ENCODE measurements at regions not wholly inside any gene's neighbourhood (a gene's known extent, or its start where the extent isn't known, plus 50 kb on each side); places are given as distances from the start of the nearest gene placed in this dataset.

DNA sequence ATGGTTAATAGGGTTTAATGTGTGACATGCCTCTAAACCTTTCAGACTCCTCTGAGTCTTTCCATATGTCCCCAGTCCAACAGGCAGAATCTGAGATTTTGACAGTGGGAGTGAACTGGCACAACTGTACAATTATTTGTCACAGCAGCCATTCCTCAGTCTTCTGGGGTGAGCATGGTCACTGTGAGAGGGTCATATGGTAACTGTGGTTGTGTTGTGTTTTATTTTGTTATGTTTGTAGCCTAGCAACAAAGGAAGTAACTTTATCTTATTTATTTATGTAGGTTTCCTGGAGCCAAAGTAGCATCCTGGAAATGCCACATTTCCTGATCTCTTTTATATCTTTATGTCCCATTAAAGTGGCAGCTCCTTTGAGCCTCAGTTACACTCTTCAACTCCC, 1067.9 kb downstream of the TTLL7 start:
- DNase-seq, result no peak

DNA sequence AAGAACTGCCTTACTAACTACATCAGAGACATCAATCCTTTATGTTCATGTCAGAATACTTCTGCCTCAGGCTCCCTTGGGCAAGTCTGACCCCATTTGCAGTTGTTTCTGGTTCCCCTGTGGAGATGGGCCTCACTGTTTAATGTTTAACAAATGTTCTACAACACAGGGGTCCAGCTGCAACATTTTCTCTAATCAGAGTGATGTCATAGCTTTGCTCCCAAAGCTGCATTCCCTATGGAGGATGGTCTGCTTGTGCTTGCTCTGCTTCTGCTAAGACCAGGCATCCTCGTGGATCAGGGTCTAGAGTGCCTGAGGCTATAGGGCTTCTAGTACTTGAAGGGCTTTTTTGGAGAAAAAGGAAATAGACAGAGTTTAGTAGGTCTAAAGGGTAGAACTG, 1071.2 kb downstream of the TTLL7 start:
- DNase-seq, result no peak

DNA sequence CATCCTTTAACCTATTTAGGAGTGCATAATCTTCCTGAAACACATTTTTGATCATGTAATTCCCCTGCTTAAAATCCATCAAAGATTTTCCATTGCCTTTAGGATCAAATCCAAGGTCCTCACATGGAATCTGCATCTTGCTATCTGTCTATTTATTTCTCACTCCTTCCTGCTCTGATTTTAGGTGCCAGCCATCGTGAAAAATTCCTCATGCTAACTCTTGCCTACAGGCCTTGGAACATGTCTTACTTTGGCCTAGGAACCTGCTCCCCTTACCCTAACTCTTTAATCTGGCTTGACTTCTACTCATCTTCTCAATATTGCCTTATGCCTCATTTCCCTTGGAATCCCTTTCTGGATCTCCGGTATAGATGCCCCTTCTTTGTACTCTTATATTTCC, 1074.3 kb downstream of the TTLL7 start:
- no peak for DNase-seq

DNA sequence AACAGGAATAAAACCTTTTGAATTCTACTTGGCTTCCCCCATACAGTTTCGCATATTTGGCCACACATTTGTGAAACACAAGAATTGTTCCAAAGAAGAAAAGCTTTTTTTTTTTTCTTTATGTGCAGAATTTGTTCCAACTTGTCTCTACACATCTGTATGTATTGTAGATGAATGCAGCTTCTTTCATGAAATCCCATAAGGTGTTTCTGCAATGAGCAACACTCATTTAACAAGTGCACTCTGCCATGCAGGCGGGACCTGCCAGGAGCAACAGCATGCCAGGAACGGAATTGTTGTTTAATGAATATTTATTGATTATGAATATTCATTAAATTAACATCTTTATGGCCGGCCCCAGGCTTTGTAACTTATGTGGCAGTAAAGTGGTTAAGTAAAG, 1075.0 kb downstream of the TTLL7 start:
- no peak for DNase-seq

- DNase-seq, result no peak
Measured at GRCh38 chr1:82921759-82922158, 1077.2 kb downstream of the TTLL7 start.

DNA sequence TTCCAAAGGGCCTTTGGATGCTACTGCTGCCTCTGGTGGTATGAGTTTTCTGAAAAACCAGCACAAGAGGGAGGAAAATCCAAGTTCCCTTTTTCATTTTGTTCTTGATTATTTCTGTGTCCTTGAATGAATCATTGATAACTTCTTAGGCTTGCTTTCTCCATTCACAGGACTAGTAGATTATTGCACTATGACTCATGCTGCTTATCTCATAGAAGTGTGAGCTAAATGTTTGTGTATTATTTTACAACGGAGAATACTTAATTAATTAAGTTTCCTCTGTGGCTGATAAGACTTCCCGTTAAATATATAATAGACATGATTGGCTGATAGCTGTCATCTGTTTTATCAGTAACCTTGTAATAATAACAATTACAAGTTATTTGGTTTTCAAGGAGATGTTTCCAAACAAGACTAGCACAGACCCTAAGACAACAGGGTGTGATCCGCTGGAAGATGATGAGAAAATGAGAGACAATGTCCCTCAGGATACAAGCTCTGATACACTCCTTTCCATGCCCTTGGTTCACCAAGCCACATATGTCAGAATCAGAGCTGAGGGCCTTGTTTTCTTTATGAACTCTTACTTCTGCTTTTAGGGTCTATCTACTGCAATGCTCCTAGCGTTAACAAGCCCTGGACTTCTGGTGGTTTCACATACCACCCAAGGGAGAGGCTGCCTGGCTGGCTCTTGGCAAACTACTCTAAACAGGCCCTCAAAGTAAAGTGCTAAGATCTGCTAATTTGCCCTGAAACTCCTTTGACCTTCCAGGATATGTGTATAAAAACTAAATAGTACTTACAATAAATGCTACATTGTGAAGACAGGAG, 1078.3 kb downstream of the TTLL7 start:
- no peak for DNase-seq

GRCh38 chr1:82919837-82920236, 1079.1 kb downstream of the TTLL7 start:
- no peak for DNase-seq

DNA sequence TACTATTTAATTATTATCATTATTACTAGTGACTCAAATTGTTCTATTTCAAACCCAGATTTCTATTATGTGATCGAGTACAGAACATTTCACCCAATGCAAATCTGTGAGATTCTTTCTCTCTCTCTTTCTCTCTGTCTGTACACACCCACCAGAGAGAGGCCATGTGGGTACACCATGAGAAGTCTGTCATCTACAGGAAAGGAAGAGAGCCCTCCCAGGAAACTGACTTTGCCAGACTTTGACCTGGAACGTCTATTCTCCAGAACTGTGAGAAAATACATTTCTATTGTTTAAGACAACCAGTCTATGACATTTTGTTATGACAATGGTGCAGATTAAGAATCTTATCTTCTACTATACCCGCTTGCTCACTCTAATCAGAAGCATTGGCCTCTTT, 1091.6 kb downstream of the TTLL7 start:
- no peak for DNase-seq

GRCh38 chr1:82903626-82904025, 1095.3 kb downstream of the TTLL7 start:
- DNase-seq, result no peak

DNA sequence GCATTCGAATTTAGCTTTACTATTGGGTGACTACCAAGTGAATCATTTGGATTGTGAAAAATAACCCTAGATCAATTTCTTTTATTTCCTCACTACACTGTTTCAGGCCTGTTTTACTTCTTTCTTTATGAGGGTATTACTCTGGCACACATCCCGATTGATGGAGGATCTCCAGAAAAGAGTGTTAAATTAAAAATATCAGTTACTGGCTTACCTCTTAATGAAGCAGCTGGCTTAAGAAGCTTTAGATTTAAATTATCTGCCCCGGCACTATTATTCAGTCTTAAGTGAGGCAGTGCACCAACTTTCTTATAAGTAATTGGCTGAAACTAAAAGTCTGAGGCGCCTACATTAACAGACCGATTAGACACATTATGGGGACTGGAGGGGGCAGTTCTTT, 1097.4 kb downstream of the TTLL7 start:
- no peak for DNase-seq

DNA sequence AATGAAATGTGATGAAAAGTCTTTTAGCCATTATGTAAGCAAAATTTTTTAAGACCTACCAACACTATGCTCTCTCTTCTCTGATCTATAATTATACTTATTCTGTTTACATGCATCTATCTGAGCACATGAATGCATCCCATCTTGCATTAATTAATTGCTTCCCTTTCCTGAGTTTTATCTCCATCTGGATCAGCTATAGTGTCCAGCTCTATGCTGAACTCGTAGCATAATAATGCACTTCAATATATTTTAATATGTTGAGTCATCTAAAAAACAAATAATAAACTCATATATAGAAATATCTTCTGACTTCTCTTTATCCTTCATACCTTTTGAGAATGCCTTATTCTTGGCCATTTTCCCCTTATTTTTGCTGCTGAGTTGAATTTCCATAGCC, 1097.8 kb downstream of the TTLL7 start:
- no peak for DNase-seq

DNA sequence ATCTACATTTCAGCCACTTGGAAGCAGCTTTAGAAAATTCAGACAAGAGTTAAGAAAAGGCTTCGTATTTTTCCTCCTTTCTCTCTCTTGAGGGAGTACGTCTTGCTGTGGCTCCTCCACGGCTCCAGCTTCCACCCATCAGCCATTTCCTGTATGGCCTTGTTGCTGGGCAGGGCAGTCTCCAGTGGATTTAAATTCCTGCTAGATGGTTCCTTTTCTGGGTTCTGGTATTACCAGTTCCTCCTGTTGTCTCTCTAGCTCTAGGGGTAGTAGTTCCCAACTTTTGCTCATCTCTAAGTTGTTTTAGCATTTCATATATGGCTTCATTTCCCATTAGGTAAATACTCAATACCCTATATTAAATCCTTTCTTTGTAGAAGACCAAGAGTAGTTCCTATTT, 1098.3 kb downstream of the ADGRL2 start:
- DNase-seq, result no peak

DNA sequence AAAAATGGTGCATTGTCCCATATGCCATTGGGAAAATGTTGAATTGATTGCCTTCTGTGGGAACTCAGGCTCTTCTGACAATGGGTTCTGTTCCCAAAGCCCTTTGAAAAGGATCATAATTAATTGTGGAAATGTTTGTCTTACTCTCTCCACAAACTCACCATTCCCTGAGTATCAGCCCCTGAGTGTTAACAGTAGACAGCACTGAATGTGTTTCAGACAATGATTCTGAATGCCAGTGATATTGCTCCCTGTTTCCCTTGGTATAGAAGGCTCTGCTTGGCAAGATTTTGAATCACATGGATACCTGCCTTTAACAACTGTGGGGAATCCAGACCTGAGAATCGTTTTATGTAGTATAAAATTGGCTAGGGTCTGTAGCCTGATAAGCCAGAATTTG, 1096.8 kb downstream of the ADGRL2 start:
- no peak for DNase-seq

DNA sequence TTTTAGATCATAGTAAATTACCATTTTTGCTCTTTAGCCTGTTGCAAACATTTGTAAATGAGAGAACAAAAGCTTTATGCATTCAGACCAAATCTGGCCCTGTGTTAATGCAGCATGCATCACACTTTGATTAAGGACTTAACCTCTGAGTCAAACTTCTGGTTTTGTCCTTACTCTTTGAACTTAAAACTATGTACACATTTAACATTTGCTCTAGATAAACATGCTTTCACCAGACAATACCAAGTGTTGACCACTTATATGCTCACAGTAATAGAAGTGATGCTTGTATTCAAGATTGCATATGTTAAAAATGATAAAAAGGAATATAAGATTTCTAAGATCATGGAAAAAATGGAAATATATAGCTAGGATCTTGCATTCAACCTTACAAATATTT, 1095.3 kb downstream of the ADGRL2 start:
- DNase-seq, result no peak

GRCh38 chr1:82894635-82895034, 1093.9 kb downstream of the ADGRL2 start:
- DNase-seq, result no peak

GRCh38 chr1:82893712-82894470, 1093.2 kb downstream of the ADGRL2 start:
- DNase-seq, result no peak

- no peak for DNase-seq
Measured at GRCh38 chr1:82880506-82880905, 1079.8 kb downstream of the ADGRL2 start.

DNA sequence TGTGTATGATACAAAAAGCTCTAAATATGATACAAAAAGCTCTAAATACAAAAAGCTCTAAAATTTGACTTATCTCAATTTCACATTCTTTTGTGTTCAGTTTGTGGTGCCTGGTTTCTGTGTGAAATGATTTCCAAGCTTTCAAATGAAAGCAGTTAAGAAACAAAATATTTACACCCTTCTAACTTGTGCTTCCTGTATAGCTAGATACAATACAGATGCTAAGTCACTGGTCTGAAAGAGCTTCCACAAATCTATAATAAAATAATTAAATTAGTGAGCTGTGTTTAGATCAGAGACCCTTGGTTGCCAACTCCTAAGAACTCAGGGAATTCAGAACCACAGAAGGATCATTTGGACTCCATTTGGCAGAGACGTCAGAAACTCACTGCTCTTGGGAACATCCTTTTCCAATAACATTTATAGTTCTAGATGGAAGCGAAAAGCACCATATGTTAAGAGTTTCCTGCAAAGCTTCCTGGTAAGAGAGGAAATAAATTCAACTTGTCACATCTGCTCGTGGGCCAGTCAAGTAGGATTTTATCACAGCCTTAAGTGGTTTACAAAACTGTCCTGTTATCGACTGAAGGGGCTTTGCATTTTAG, 1079.1 kb downstream of the ADGRL2 start:
- no peak for DNase-seq

- no peak for DNase-seq
Measured at GRCh38 chr1:82875170-82875569, 1074.4 kb downstream of the ADGRL2 start.

DNA sequence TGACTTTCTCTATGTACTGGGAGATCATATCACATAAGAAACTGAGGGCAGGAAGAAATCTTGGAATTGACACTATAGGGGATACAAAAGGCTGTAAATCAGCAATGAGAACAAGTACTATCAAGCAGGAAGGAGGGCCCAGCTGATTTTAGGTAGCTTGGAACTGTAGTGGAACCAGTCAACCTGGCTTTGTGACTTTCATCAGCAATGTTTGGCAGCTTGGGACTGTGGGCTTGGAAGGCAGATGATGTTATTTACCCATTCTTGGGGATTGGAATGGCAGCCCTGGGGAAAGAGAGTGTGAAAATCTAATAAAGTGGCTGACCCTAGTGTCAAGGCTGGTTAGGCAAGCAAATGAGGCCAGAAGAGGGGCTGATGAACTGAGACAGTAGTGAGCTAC, 1073.3 kb downstream of the ADGRL2 start:
- no peak for DNase-seq

DNA sequence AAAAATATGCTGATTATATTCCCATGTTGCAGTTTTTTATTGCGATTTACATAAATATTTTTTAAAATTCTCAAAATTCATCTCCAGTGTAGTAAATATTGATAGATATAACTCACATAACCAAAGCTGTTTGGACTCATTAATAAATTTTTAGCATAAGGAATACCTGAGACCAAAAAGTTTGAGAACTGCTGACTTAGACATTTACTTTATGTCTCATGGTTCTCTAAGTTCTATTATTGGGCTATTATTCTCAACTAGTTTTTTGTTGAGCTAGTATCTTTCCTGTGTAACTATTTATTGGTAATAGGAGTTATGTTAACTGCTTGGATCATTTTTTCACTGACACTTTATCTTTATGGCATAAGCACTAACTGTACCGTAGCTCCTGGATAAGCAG, 1069.6 kb downstream of the ADGRL2 start:
- DNase-seq, result no peak

DNA sequence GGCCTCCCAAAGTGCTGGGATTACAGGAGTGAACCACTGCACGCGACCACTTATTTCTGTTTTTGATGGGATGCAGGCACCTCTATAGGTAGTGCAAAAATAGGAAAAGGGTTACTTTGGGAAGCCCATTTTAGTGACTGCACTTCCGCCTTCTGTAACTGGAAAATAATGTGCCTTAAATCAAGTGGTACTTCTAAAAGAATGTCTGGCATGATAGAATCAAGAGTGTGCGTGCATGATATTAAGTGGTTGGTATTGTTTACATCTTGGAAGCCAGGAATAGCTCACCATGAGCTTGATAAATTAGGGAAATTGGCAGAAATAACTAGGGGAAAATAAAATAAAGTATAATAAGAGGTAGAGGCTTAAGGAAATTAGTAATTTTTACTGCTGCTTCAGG, 1067.0 kb downstream of the ADGRL2 start:
- DNase-seq, result no peak

GRCh38 chr1:82861749-82862148, 1061.0 kb downstream of the ADGRL2 start:
- no peak for DNase-seq

DNA sequence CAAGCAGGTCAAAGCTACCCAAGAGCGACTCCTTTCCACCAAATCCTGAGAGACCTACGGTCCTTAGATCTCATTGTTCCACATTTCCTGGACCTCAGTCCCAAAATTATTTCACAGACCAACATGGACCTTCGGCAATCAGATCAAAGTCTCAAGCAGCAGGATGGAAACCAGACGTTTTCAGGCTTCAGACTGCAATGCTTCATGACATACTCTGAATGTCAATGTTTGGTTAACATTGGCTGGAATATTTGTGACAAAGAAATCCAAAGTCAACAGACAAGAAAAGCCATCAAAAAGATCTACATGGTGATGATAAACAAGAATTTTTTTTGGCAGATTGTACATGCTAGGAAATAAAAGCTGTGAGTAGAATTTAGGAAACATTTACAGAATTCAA, 1057.3 kb downstream of the ADGRL2 start:
- no peak for DNase-seq

Data from stimulated activated CD4-positive, alpha-beta T cell treated with anti-CD3 and anti-CD28 coated beads, Interleukin-1b, Interleukin-23, amount 100 ng/mL, for 48 hours (primary cell).